OCI-LY7 (cell line): ENCODE measurements at regions not wholly inside any gene's neighbourhood (a gene's known extent, or its start where the extent isn't known, plus 50 kb on each side); places are given as distances from the start of the nearest gene placed in this dataset.

ENCODE experiments used
- BruUV-seq: library from RNA; stranded (reverse); fragments of 400-500 nt; replicated peaks from 2 replicates; lab custom pipeline; 2021; lab: Mats Ljungman, UMichigan
- CTCF ChIA-PET: fragments of 300-600 bp; sonication (Branson Sonifier 250); formaldehyde crosslinking; loops from one replicate; lab custom pipeline; 2022; ENCODE audit warnings: antibody characterized with exemption; ENCODE audit not compliant: unreplicated experiment; lab: Charles Lee
- POLR2A ChIA-PET: fragments of 300-600 bp; sonication (Branson Sonifier 250); formaldehyde crosslinking; loops from one replicate; lab custom pipeline; 2022; ENCODE audit warnings: antibody characterized with exemption; lab: Charles Lee
- DNase-seq: peaks from one replicate; pipeline ENCODE4 v3.0.0-alpha.2; 2015; ENCODE audit warnings: low spot score
- H2AFZ ChIP-seq: fragments of 200-600 bp; sonication (generic), shearing (Covaris generic); 2 replicates; pipeline ENCODE4 v1.6.1; 2014; ENCODE audit warnings: mild to moderate bottlenecking, antibody characterized with exemption, low read length, moderate library complexity
- H3K27ac ChIP-seq: fragments of 200-600 bp; sonication (generic); 2 replicates; pipeline ENCODE4 v1.5.1; 2014; ENCODE audit warnings: mixed run types, low read depth, mild to moderate bottlenecking, moderate library complexity, low read length, inconsistent platforms; ENCODE audit not compliant: poor library complexity, severe bottlenecking
- H3K36me3 ChIP-seq: fragments of 200-600 bp; sonication (generic); 2 replicates; pipeline ENCODE4 v1.6.1; 2014; ENCODE audit warnings: mild to moderate bottlenecking, antibody characterized with exemption, low read length, moderate library complexity, mixed read lengths; ENCODE audit not compliant: insufficient read depth
- H3K4me1 ChIP-seq: fragments of 200-600 bp; sonication (generic); 2 replicates; pipeline ENCODE4 v1.5.1; 2014; ENCODE audit warnings: mild to moderate bottlenecking, low read length; ENCODE audit not compliant: insufficient read depth, poor library complexity, severe bottlenecking
- H3K4me2 ChIP-seq: fragments of 200-600 bp; sonication (generic); 2 replicates; pipeline ENCODE4 v1.6.1; 2014; ENCODE audit warnings: mild to moderate bottlenecking, low read length
- H3K4me3 ChIP-seq: fragments of 200-600 bp; sonication (generic); 2 replicates; pipeline ENCODE4 v1.5.1; 2014; ENCODE audit warnings: mild to moderate bottlenecking, low read depth, low read length; ENCODE audit not compliant: poor library complexity, severe bottlenecking
- H3K79me2 ChIP-seq: fragments of 200-600 bp; sonication (generic); 2 replicates; pipeline ENCODE4 v1.6.1; 2016; ENCODE audit warnings: low read depth, mild to moderate bottlenecking, low read length, moderate library complexity, mixed read lengths; ENCODE audit not compliant: insufficient read depth
- H3K9me2 ChIP-seq: fragments of 200-600 bp; sonication (generic); 2 replicates; pipeline ENCODE4 v1.6.1; 2016; ENCODE audit warnings: mild to moderate bottlenecking, low read length, mixed read lengths; ENCODE audit not compliant: insufficient read depth
- H3K9me3 ChIP-seq: fragments of 200-600 bp; sonication (generic); 2 replicates; pipeline ENCODE4 v1.6.1; 2014; ENCODE audit warnings: mild to moderate bottlenecking, mixed run types, low read length, mixed read lengths
- H4K20me1 ChIP-seq: fragments of 200-600 bp; sonication (generic); 2 replicates; pipeline ENCODE4 v1.6.1; 2014; ENCODE audit warnings: mild to moderate bottlenecking, antibody characterized with exemption, low read length, moderate library complexity, mixed read lengths; ENCODE audit not compliant: insufficient read depth
- CTCF ChIP-seq: fragments of 200-600 bp; sonication (generic); conservative IDR thresholded peaks from 2 replicates; pipeline ENCODE4 v1.5.1; 2014; ENCODE audit warnings: mild to moderate bottlenecking, antibody characterized with exemption, low read length, moderate library complexity, mixed read lengths
- EZH2phosphoT487 ChIP-seq: fragments of 200-600 bp; sonication (generic); IDR thresholded peaks from 2 replicates; pipeline ENCODE4 v1.6.1; 2018; ENCODE audit warnings: low read depth, borderline replicate concordance, mild to moderate bottlenecking, mixed run types, antibody characterized with exemption, low read length, moderate library complexity, mixed read lengths
- intact Hi-C: fragments of 100-400 bp; cut with micrococcal nuclease; formaldehyde crosslinking; loops from one replicate; pipeline ENCODE4 v1.10.0; 2022; ENCODE audit not compliant: unreplicated experiment

GRCh38 chr9:86534572-86535258 lies 180.5 kb upstream of the TUT7 start:
- Histone ChIP-seq H4K20me1 (no peaks in the 10 kb centered on the region), H3K4me2 (no peak overlapping the region), H3K27ac (no peak overlapping the region), H2AFZ (no peak overlapping the region), H3K4me3 (no peak overlapping the region), H3K4me1 (no peaks in the 10 kb centered on the region), H3K36me3 (no peaks in the 10 kb centered on the region), H3K9me2 (no peaks in the 10 kb centered on the region), H3K79me2 (no peaks in the 10 kb centered on the region), H3K9me3 (no peaks in the 10 kb centered on the region)
- no peak for TF ChIP-seq EZH2phosphoT487
- TF ChIP-seq CTCF = no peak
- CTCF ChIA-PET = no interaction called here
- intact Hi-C loops = no loop called here
- no TSS peak for BruUV-seq
- POLR2A ChIA-PET = no interaction called here
- no peak for DNase-seq

GRCh38 chr9:86531971-86532640 lies 177.9 kb upstream of the TUT7 start:
- no peaks in the 10 kb centered on the region for H3K9me2 ChIP-seq
- H3K27ac ChIP-seq = no peak overlapping the region
- no peak for DNase-seq
- BruUV-seq = no TSS peak
- POLR2A ChIA-PET = no interaction called here
- no peaks in the 10 kb centered on the region for H4K20me1 ChIP-seq
- intact Hi-C loops = no loop called here
- H3K79me2 ChIP-seq = no peaks in the 10 kb centered on the region
- H3K4me3 ChIP-seq = no peak overlapping the region
- H3K4me1 ChIP-seq = no peaks in the 10 kb centered on the region
- no peaks in the 10 kb centered on the region for H3K36me3 ChIP-seq
- TF ChIP-seq CTCF (no peak), EZH2phosphoT487 (no peak)
- no peak overlapping the region for H2AFZ ChIP-seq
- H3K9me3 ChIP-seq = no peaks in the 10 kb centered on the region
- no peak overlapping the region for H3K4me2 ChIP-seq
- CTCF ChIA-PET = no interaction called here

- H2AFZ ChIP-seq = no peak overlapping the region
- no peak overlapping the region for H3K4me2 ChIP-seq
- no TSS peak for BruUV-seq
- H3K79me2 ChIP-seq = no peaks in the 10 kb centered on the region
- H3K9me2 ChIP-seq = no peaks in the 10 kb centered on the region
- H4K20me1 ChIP-seq = no peaks in the 10 kb centered on the region
- intact Hi-C loops = no loop called here
- no peaks in the 10 kb centered on the region for H3K36me3 ChIP-seq
- CTCF ChIA-PET = no interaction called here
- no peaks in the 10 kb centered on the region for H3K9me3 ChIP-seq
- H3K4me3 ChIP-seq = no peak overlapping the region
- H3K4me1 ChIP-seq = no peaks in the 10 kb centered on the region
- no peak for DNase-seq
- no peak overlapping the region for H3K27ac ChIP-seq
- TF ChIP-seq EZH2phosphoT487 (no peak), CTCF (no peak)
- POLR2A ChIA-PET = no interaction called here
These were observed 177.2 kb upstream of the TUT7 start for GRCh38 chr9:86531273-86531970.
